Tibial artery (tissue), 4 donors: ENCODE measurements at regions not wholly inside any gene's neighbourhood (a gene's known extent, or its start where the extent isn't known, plus 50 kb on each side); places are given as distances from the start of the nearest gene placed in this dataset.
A peak's percentile ranks its signal among the peaks of the same experiment; 100 is the strongest.

Source experiments
- DNase-seq, 2 donors: peaks; one replicate each; pipeline ENCODE4 v3.0.0-alpha.2; 2019
- H3K27ac ChIP-seq, 2 donors: fragments of 200-600 bp; sonication (generic) in 1 of 2; 1 replicate in 1 of 2; 2 replicates in 1 of 2; pipeline ENCODE4 v1.5.1; 2018 to 2019; ENCODE audit warnings: mild to moderate bottlenecking in 1 of 2
- H3K27me3 ChIP-seq, 2 donors: fragments of 200-600 bp; sonication (generic) in 1 of 2; one replicate each; pipeline versions ENCODE4 v1.5.1 to v1.6.0; 2016 to 2019
- H3K36me3 ChIP-seq, 3 donors: fragments of 200-600 bp; sonication (generic) in 2 of 3; one replicate each; pipeline ENCODE4 v1.5.1; 2016 to 2019; ENCODE audit warnings: mild to moderate bottlenecking in 2 of 3
- H3K4me1 ChIP-seq, 4 donors: fragments of 200-600 bp; sonication (generic) in 2 of 4; 1 replicate in 3 of 4; 2 replicates in 1 of 4; pipeline ENCODE4 v1.5.1; 2016 to 2019
- H3K4me3 ChIP-seq, 2 donors: fragments of 200-600 bp; sonication (generic) in 1 of 2; 1 replicate in 1 of 2; 2 replicates in 1 of 2; pipeline ENCODE4 v1.5.1; 2018 to 2019; ENCODE audit warnings: mild to moderate bottlenecking in 2 of 2
- H3K9me3 ChIP-seq, 3 donors: fragments of 200-600 bp; sonication (generic) in 1 of 3; one replicate each; pipeline ENCODE4 v1.5.1; 2016 to 2019
- CTCF ChIP-seq, 2 experiments: fragments of 200-600 bp in 1 of 2; fragments of 450-650 bp in 1 of 2; IDR thresholded peaks; one replicate each; pipeline ENCODE4 v1.5.1; 2017 to 2019; ENCODE audit warnings: antibody characterized with exemption in 2 of 2, mild to moderate bottlenecking in 1 of 2, moderate library complexity in 1 of 2
- intact Hi-C: fragments of 100-400 bp; cut with DNase I; formaldehyde crosslinking; loops from one replicate; pipeline ENCODE4 v1.15.0; 2023; ENCODE audit warnings: low total_unique reads

DNA sequence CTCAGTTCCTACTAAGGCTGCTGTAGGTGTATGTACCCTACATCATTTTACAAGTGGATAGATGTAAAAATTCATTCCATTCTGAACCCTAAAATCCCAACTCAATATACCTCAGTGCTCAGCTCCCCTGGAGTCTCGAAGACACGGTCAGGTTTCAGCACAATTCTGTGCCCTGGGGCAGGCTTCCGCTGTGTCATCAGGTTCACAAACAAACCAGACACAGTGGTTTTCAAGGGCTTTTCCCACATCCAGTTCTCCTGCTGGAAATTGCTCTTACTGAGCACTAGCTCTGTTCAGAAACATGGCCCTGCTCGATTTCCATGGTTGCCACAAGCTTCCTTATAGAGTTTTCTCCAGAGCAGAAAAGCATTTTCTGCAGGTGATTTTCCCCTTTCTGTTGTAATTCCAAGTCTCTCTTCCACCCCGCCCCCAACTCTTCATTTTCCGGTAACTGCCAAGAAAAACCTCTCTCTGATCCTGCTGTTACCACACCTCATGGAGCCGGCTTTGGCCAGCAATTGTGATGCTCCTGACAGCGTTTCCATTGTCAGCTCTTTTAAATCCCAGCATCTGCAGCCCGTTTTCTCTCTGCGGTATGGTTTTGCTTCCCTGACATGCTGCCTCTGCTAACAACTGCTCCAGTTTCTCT lies 483.0 kb upstream of the CCDC196 start:
- Histone ChIP-seq H3K4me1 (no peaks in the 10 kb centered on the region), H3K27ac (no peak overlapping the region), H3K36me3 (no peaks in the 10 kb centered on the region), H3K9me3 (peaks cover 0 to 17% (median 9%) of the 10 kb centered on the region in 3 donors), H3K27me3 (no peaks in the 10 kb centered on the region), H3K4me3 (no peak overlapping the region)
- DNase-seq: no peak
- TF ChIP-seq CTCF (IDR thresholded peaks at IDR 0.05): no peak
- intact Hi-C loops: no loop called here

DNA sequence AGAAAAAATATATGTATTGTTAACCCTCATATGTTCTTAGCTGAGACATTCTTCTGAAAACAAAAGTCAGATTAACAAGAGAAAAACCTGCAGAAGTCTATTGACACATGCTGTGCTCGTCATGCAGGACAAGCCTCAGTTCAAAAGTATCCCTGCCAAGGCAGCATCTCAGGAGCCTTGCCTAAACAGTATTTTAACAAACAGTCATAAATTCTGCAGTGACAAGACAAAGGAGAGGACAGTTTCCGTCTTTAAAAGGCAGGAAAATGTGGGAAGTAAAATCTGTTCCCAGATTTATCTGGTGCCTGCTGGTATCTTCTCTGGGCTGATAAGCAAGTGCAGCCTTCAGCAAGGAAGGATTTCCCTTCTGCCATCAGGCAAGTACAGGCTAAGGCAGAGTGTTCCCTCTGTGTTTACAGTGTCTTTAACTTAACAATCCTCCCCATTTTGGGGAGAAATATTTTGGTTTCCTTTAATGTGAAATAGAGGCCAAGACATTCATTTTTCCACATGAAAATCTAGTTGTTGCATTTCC lies 480.2 kb upstream of the CCDC196 start:
- H3K4me1 ChIP-seq: no peaks in the 10 kb centered on the region
- DNase-seq: no peak
- no peaks in the 10 kb centered on the region for H3K27me3 ChIP-seq
- TF ChIP-seq CTCF (IDR thresholded peaks at IDR 0.05): no peak
- no peaks in the 10 kb centered on the region for H3K9me3 ChIP-seq
- H3K27ac ChIP-seq: no peak overlapping the region
- intact Hi-C loops: no loop called here
- no peak overlapping the region for H3K4me3 ChIP-seq
- no peaks in the 10 kb centered on the region for H3K36me3 ChIP-seq

DNA sequence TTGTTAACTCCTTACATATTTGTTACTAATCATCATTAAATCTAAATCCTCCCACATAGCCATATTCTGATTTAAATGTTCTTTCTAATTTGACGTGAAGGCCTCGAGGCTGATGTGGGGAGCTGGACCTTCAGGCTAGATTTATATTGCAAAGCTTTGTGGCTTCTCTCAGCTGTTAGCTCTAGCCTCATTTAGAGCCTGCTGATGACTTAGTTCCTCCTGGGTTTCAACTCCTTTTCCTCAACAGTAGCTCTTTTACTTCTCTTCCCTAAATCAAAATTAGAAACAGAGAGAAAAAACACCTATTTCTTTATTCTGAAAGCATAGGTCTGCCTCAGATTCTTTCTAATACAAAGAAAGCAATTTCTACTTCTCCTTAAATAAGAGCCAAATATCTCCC lies 477.5 kb upstream of the CCDC196 start:
- intact Hi-C loops: no loop called here

GRCh38 chr14:66009089-66009488 lies 477.1 kb upstream of the CCDC196 start:
- no peak for TF ChIP-seq CTCF (IDR thresholded peaks at IDR 0.05)
- no peaks in the 10 kb centered on the region for H3K36me3 ChIP-seq
- H3K4me3 ChIP-seq: no peak overlapping the region
- H3K27me3 ChIP-seq: no peaks in the 10 kb centered on the region
- H3K27ac ChIP-seq: no peak overlapping the region
- peak in 1 of 2 donors; percentile 22 for DNase-seq
- no peaks in the 10 kb centered on the region for H3K4me1 ChIP-seq
- intact Hi-C loops: no loop called here
- peaks cover 0 to 2% (median 0%) of the 10 kb centered on the region in 3 donors for H3K9me3 ChIP-seq

More for the DNA sequence above, 477.5 kb upstream of the CCDC196 start:
- Histone ChIP-seq H3K27ac (no peak overlapping the region), H3K4me3 (no peak overlapping the region), H3K36me3 (no peaks in the 10 kb centered on the region), H3K4me1 (no peaks in the 10 kb centered on the region), H3K9me3 (no peaks in the 10 kb centered on the region), H3K27me3 (no peaks in the 10 kb centered on the region)
- no peak for TF ChIP-seq CTCF (IDR thresholded peaks at IDR 0.05)
- DNase-seq: no peak

- Histone ChIP-seq H3K4me3 (no peak overlapping the region), H3K27me3 (no peaks in the 10 kb centered on the region), H3K27ac (no peak overlapping the region), H3K36me3 (no peaks in the 10 kb centered on the region), H3K9me3 (peaks cover 0 to 4% (median 0%) of the 10 kb centered on the region in 3 donors), H3K4me1 (no peaks in the 10 kb centered on the region)
- DNase-seq: no peak
- intact Hi-C loops: no loop called here
- TF ChIP-seq CTCF (IDR thresholded peaks at IDR 0.05): no peak
Observed at GRCh38 chr14:66010695-66011094, 475.5 kb upstream of the CCDC196 start.
